ENCODE measurements at regions not wholly inside any gene's neighbourhood (a gene's known extent, or its start where the extent isn't known, plus 50 kb on each side); places are given as distances from the start of the nearest gene placed in this dataset.

DNA sequence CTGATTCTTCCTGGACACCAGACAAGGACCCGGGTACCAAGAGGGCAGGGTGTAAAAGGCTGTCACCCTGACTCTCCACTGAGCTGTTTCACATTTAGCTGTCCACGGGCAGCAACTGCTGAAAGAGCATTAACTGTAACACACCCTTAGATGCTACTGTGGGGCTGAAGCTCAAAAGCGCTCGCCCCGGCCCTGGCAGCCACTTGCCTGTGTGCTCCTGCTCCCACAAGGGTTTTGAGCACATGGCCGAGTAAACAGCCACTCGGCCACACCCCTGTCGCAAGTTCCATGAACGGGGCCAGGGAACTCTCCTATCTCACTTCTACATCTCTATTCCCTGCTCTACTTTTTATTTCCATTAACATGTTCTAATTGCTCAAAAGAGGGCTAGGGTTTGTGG is 421.7 kb downstream of the TUSC7 start:
- Histone ChIP-seq H3K4me1 (ENCODE audit: low read depth) (no peaks in the 10 kb centered on the region), H3K36me3 (ENCODE audit: low read depth) (no peaks in the 10 kb centered on the region), H3K4me3 (no peak overlapping the region), H3K9me3 (no peaks in the 10 kb centered on the region)
- TF ChIP-seq, protein P1, sequence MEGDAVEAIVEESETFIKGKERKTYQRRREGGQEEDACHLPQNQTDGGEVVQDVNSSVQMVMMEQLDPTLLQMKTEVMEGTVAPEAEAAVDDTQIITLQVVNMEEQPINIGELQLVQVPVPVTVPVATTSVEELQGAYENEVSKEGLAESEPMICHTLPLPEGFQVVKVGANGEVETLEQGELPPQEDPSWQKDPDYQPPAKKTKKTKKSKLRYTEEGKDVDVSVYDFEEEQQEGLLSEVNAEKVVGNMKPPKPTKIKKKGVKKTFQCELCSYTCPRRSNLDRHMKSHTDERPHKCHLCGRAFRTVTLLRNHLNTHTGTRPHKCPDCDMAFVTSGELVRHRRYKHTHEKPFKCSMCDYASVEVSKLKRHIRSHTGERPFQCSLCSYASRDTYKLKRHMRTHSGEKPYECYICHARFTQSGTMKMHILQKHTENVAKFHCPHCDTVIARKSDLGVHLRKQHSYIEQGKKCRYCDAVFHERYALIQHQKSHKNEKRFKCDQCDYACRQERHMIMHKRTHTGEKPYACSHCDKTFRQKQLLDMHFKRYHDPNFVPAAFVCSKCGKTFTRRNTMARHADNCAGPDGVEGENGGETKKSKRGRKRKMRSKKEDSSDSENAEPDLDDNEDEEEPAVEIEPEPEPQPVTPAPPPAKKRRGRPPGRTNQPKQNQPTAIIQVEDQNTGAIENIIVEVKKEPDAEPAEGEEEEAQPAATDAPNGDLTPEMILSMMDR (IDR thresholded peaks at IDR 0.05) = no peak
- ATAC-seq (peak; percentile 73), DNase-seq (peak; percentile 37 to 45 (median 43))
- intact Hi-C loops (cut with DNase I, micrococcal nuclease) = no loop called here

DNA sequence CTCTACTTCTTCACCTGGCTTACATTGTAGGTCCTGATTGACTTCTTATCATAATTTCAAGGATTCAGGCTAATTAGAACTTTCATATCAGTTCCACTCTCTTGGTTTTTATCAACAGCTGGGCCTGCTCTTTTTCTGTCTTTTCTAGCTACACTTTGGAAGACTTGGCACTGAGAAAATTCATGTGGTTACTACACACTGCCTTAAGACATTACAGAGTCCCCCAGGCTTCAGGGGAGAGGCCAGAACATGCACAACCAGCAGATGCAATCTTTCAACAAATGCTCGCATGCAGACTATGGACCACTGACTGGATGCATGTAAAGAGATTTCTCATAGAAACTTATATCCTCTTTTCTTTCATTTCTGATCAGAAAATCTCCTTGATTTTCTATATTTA is 423.5 kb downstream of the TUSC7 start:
- DNase-seq = no peak
- no peak overlapping the region for H3K4me3 ChIP-seq
- intact Hi-C loops (cut with DNase I, micrococcal nuclease) = no loop called here
- TF ChIP-seq, protein P1 (IDR thresholded peaks at IDR 0.05) = no peak
- no peak for ATAC-seq
- H3K36me3 ChIP-seq (ENCODE audit: low read depth) = no peaks in the 10 kb centered on the region
- H3K4me1 ChIP-seq (ENCODE audit: low read depth) = no peaks in the 10 kb centered on the region
- H3K9me3 ChIP-seq = no peaks in the 10 kb centered on the region

DNA sequence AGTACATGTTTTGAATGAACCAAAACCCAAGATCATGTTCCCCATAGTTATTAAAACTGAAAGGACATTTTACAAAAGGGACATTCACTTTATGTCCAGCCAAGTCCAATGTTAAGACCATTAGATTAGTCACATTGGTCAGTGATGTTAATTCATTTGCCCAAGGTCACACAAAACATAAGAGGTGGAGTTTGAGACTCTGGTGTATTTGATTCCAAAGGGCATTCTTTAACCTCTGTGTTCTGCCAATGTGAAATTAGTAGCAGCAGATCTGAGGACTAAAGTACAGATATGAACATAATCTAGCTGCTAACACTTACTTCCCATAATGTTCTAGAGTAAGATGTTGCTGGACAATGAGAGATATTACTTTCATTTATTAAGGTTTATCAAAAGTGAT is 425.6 kb downstream of the TUSC7 start:
- ATAC-seq (no peak), DNase-seq (no peak)
- Histone ChIP-seq H3K4me3 (no peak overlapping the region), H3K4me1 (ENCODE audit: low read depth) (no peaks in the 10 kb centered on the region), H3K36me3 (ENCODE audit: low read depth) (no peaks in the 10 kb centered on the region), H3K9me3 (no peaks in the 10 kb centered on the region)
- intact Hi-C loops (cut with DNase I, micrococcal nuclease) = no loop called here
- TF ChIP-seq, protein P1 (IDR thresholded peaks at IDR 0.05) = no peak

DNA sequence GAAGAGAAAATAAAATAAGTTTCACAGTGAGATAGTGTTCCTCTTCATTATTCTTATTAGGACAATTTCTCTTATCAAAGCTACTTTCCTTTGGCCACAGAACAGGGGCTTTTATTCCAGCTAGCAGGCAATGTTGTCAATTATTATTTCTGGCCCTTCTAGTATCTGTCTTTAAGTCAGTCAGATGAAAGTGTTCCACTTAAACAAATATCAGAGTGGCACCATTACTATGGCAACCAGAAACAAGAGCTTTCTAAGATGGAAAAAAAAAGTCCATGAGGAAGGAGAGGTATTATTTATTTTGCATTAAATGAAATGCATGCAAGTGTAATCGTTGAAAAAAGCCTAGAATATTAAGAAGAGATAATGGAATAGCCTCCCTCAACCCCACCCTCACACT is 426.4 kb downstream of the TUSC7 start:
- TF ChIP-seq, protein P1 (IDR thresholded peaks at IDR 0.05) = no peak
- ATAC-seq = no peak
- intact Hi-C loops (cut with DNase I, micrococcal nuclease) = no loop called here

DNA sequence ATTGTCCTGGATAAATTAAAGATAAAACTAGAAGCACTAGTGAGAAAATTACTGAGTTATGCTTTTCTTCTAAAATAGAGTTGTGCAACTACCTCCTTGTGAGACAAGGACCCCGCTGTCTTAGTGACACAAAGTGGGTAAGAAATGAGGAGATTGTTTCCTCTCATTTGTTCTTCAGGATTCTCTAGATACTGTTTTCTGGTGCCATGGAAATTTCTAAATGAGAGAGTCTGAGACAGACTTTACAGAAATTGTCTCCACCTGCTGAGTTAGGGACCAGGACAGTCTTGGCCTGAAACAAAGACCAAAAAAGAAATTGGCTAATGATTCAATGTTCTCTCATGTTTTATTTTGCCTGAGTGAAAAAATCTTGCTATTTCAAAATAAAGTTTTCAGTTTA is 427.5 kb downstream of the TUSC7 start:
- no peaks in the 10 kb centered on the region for H3K9me3 ChIP-seq
- intact Hi-C loops (cut with DNase I, micrococcal nuclease) = no loop called here
- ATAC-seq = no peak

More for the DNA sequence above, 426.4 kb downstream of the TUSC7 start:
- DNase-seq = no peak
- H3K4me3 ChIP-seq = no peak overlapping the region
- no peaks in the 10 kb centered on the region for H3K4me1 ChIP-seq (ENCODE audit: low read depth)
- H3K9me3 ChIP-seq = no peaks in the 10 kb centered on the region
- H3K36me3 ChIP-seq (ENCODE audit: low read depth) = no peaks in the 10 kb centered on the region

More for the DNA sequence above, 427.5 kb downstream of the TUSC7 start:
- Histone ChIP-seq H3K4me1 (ENCODE audit: low read depth) (no peaks in the 10 kb centered on the region), H3K36me3 (ENCODE audit: low read depth) (no peaks in the 10 kb centered on the region), H3K4me3 (no peak overlapping the region)
- TF ChIP-seq, protein P1 (IDR thresholded peaks at IDR 0.05) = no peak
- no peak for DNase-seq
